Coronary artery (tissue), 2 donors: ENCODE measurements at regions not wholly inside any gene's neighbourhood (a gene's known extent, or its start where the extent isn't known, plus 50 kb on each side); places are given as distances from the start of the nearest gene placed in this dataset.

Source experiments
- DNase-seq: peaks from one replicate; pipeline ENCODE4 v3.0.0-alpha.2; 2017; ENCODE audit warnings: low spot score
- H3K27ac ChIP-seq, 2 donors: fragments of 200-600 bp; sonication (generic); one replicate each; pipeline ENCODE4 v1.5.1; 2016 to 2019
- H3K4me3 ChIP-seq: fragments of 200-600 bp; sonication (generic); 2 replicates; pipeline ENCODE4 v1.5.1; 2016; ENCODE audit warnings: mild to moderate bottlenecking, moderate library complexity
- CTCF ChIP-seq: fragments of 200-600 bp; sonication (generic); IDR thresholded peaks from one replicate; pipeline ENCODE4 v1.5.1; 2019; ENCODE audit warnings: antibody characterized with exemption

DNA sequence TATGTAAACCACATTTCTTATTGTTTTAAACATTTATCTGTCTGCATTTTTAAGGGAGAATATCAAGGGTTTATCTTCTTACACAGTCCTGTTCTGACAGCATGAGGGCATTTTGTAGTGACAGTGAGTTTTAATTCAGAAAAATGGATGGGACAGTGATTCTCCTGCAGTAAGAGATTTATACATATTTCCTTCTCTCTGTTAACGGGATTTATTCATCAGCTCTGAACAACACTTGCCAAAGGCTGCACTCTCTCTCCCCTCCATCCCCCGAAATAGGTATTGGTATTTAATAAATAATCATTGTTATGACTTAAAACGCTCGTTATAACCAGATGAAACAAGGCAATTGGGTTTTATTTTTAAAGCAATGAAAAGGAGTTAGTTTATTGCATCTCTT is 410.9 kb downstream of the STIM2 start:
- Histone ChIP-seq H3K4me3 (no peak overlapping the region), H3K27ac (no peak overlapping the region)
- DNase-seq: no peak
- no peak for TF ChIP-seq CTCF

DNA sequence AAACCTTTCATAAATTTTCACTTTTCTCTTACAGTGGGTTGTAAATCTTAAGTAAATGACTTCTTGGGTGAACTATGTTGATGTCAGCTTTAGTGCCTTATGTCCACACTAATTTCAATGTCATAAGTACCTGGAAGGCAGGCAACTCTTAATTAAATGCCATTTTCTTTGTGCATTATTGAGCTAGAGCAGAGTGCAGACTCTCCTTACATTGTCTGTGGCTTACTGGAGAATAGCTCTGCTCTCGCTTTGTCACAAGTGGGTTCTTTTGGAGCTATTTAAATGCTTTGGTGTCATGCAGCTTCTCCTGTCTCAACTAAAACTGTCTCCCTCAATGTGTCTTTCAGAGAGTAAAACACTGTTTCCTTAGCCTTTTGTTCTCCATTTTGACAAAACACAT is 411.6 kb downstream of the STIM2 start:
- DNase-seq: no peak
- no peak for TF ChIP-seq CTCF
- H3K27ac ChIP-seq: no peak overlapping the region
- no peak overlapping the region for H3K4me3 ChIP-seq

DNA sequence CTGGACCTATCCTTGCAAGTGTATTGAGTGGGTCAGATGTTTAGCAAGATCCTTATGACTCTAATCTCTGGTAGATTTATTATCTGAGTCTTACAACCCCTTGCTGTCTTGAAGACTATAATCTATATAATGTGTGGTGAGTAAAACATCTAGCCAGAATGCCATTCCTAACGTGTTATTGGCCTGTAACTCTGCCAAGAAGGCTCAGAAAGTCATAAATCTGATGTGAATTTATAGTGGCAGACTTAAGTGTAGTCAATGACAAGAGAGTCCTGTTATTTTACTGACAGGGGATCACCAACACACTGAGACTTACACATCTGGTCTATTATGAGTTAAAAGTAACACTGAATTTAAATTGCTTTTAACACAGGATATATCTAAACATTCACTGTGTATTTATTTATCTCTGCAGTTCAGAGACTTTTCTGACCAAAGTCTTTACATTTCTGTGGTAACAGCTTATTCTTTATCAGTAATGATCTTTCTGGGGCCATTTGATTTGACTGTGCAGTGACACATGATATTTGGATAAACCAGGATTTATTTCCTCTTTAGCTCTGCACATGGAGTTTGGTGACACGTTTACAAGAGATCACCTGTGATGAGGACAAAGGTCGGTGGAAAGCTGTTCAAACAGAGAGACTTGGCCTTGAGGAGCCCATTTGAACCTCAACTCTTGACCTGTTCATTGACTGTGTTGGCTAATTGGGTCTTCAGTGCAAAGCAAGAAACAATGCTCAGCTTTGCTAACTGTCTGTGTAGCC is 415.8 kb downstream of the STIM2 start:
- no peak overlapping the region for H3K4me3 ChIP-seq
- no peak for TF ChIP-seq CTCF
- no peak for DNase-seq
- no peak overlapping the region for H3K27ac ChIP-seq

DNA sequence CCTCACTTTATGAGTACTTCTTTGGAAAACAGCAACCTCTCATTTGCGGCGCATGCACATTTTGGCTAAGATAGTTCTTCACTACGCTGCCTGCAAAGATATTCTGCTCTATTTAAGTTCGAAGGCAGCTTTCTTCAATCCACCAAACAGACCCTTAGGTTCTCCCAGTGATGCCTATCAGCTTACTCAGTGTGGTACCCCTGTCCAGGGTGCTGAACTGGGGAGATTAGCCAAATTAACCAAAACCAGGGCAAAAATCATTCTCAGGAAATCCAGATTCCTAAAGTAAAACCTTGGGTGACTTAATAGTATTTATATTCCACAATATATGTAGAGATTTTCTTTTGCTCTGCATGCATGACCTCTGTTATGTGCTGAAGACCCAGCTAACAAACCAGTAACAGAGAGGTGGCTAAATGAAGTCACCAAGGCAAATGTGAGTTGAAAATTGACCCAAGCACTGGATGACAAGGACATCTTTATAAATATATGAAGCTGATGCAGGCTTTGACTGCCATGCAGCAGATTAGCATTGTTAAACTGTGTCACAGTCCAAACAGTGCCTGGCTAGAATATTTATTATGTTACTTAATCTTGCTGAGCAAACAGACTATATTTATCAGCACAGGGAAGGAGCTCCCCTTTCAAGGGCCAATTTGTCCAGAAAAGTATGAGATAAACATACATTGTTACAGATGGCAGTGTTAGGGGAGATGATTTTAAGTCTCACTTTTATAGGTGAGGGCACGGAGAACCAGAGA is 418.2 kb downstream of the STIM2 start:
- no peak for TF ChIP-seq CTCF
- no peak for DNase-seq
- H3K4me3 ChIP-seq: no peak overlapping the region
- no peak overlapping the region for H3K27ac ChIP-seq

- Histone ChIP-seq H3K27ac (no peak overlapping the region), H3K4me3 (no peak overlapping the region)
- DNase-seq: no peak
- no peak for TF ChIP-seq CTCF
These were observed 427.9 kb downstream of the STIM2 start for GRCh38 chr4:27288496-27288895.

GRCh38 chr4:27289704-27290103 is 429.1 kb downstream of the STIM2 start:
- Histone ChIP-seq H3K27ac (no peak overlapping the region), H3K4me3 (no peak overlapping the region)
- no peak for TF ChIP-seq CTCF
- DNase-seq: no peak

DNA sequence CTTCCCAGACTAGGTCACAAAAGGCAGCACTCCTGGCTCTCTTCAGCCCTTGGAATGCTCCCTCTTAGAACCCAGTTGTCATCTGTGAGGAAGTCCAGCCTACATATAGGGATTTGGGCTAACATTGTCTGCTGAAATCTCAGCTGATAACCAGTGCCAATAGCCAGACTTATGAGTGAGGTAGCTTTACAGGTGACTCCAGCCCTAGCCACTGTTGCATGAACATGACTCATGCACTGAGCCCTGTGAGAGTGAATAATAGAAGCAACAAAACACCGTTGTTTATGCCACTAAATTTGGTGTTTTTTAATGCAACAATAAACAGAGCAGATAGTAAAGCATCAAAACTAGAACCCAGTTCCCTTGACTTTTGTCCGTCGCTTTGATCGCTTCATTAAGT is 433.2 kb downstream of the STIM2 start:
- no peak for TF ChIP-seq CTCF
- H3K4me3 ChIP-seq: no peak overlapping the region
- DNase-seq: no peak
- no peak overlapping the region for H3K27ac ChIP-seq
